ENCODE measurements at regions not wholly inside any gene's neighbourhood (a gene's known extent, or its start where the extent isn't known, plus 50 kb on each side); places are given as distances from the start of the nearest gene placed in this dataset.

DNA sequence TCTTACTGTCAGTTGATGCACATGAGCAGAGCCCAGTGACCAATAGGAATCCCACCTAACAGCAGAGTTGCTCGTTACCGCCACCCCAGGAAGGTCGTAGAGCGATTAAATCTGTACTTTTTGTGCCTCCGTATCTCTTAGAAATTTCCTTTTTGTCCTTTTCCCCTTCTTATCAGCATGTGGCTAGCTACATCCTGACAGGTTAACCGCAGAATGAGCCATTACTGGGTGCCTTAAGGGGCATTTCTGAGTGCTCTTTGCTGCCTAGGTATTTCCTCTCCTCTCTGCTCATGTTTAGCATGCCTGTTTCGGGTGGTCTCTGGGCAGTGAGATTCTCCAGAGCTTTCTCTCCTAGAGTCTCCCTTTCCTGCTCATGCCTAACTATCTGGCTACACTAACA, 530.5 kb downstream of the FAM133A start:
- intact Hi-C loops (cut with micrococcal nuclease; ENCODE audit: unreplicated experiment) = no loop called here
- Histone ChIP-seq H3K36me3 (ENCODE audit: low read depth) (no peaks in the 10 kb centered on the region), H3K9me2 (ENCODE audit: insufficient read depth) (no peaks in the 10 kb centered on the region), H3F3A (ENCODE audit: insufficient read depth, low read depth) (no peaks in the 10 kb centered on the region), H3K27me3 (ENCODE audit: insufficient read depth, low read depth) (no peaks in the 10 kb centered on the region), H3K4me2 (no peak overlapping the region), H3K4me1 (replicated peaks; ENCODE audit: insufficient read depth) (no peaks in the 10 kb centered on the region), H3K79me2 (ENCODE audit: low read depth) (no peaks in the 10 kb centered on the region), H3K27ac (no peak overlapping the region), H3K4me3 (no peak overlapping the region), H4K20me1 (ENCODE audit: insufficient read depth) (no peaks in the 10 kb centered on the region), H2AFZ (no peak overlapping the region), H3K9me3 (ENCODE audit: insufficient read depth, low read depth) (no peaks in the 10 kb centered on the region)
- POLR2A ChIA-PET (ENCODE audit: unreplicated experiment) = no interaction called here
- no peak for DNase-seq
- TF ChIP-seq EZH2 (IDR thresholded peaks at IDR 0.05; ENCODE audit: low read depth) = no peak
- no peak for TF ChIP-seq CTCF (conservative IDR thresholded peaks at IDR 0.05)
- CTCF ChIA-PET = no interaction called here
- no TSS peak for BruUV-seq (replicated peaks)

DNA sequence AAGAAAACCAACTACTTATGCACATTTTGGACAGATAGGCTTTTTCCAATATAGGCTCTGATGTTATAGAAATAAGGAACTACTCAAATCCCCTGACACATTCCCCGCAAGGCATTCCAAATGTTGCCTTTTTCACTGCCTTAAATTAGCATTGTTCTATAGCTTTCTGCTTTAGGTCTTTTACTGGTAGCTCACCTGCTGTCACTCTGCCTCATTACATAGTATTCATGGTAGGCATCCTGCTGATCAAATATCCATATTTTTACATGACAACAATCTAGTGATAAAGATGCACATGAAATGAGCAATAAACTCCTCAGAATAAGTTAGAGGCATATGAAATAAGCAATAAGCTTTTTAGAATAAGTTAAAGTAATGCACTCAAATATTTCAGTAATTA, 542.7 kb downstream of the FAM133A start:
- Histone ChIP-seq H3K36me3 (ENCODE audit: low read depth) (no peaks in the 10 kb centered on the region), H3F3A (ENCODE audit: insufficient read depth, low read depth) (no peaks in the 10 kb centered on the region), H3K4me1 (replicated peaks; ENCODE audit: insufficient read depth) (no peaks in the 10 kb centered on the region), H4K20me1 (ENCODE audit: insufficient read depth) (no peaks in the 10 kb centered on the region), H2AFZ (no peak overlapping the region), H3K79me2 (ENCODE audit: low read depth) (no peaks in the 10 kb centered on the region), H3K4me2 (no peak overlapping the region), H3K9me2 (ENCODE audit: insufficient read depth) (no peaks in the 10 kb centered on the region), H3K9me3 (ENCODE audit: insufficient read depth, low read depth) (no peaks in the 10 kb centered on the region), H3K4me3 (no peak overlapping the region), H3K27me3 (ENCODE audit: insufficient read depth, low read depth) (no peaks in the 10 kb centered on the region), H3K27ac (no peak overlapping the region)
- no peak for DNase-seq
- intact Hi-C loops (cut with micrococcal nuclease; ENCODE audit: unreplicated experiment) = no loop called here
- BruUV-seq (replicated peaks) = no TSS peak
- CTCF ChIA-PET = no interaction called here
- no peak for TF ChIP-seq CTCF (conservative IDR thresholded peaks at IDR 0.05)
- no peak for TF ChIP-seq EZH2 (IDR thresholded peaks at IDR 0.05; ENCODE audit: low read depth)
- POLR2A ChIA-PET (ENCODE audit: unreplicated experiment) = no interaction called here

GRCh38 chrX:94252211-94252610, 578.2 kb downstream of the FAM133A start:
- no peaks in the 10 kb centered on the region for H3K9me3 ChIP-seq (ENCODE audit: insufficient read depth, low read depth)
- no peak for DNase-seq
- H4K20me1 ChIP-seq (ENCODE audit: insufficient read depth) = no peaks in the 10 kb centered on the region
- no TSS peak for BruUV-seq (replicated peaks)
- no peaks in the 10 kb centered on the region for H3F3A ChIP-seq (ENCODE audit: insufficient read depth, low read depth)
- H3K4me3 ChIP-seq = no peak overlapping the region
- TF ChIP-seq EZH2 (IDR thresholded peaks at IDR 0.05; ENCODE audit: low read depth) (no peak), CTCF (conservative IDR thresholded peaks at IDR 0.05) (no peak)
- ChIA-PET POLR2A (ENCODE audit: unreplicated experiment) (no interaction called here), CTCF (no interaction called here)
- no peaks in the 10 kb centered on the region for H3K36me3 ChIP-seq (ENCODE audit: low read depth)
- H3K4me2 ChIP-seq = no peak overlapping the region
- no peaks in the 10 kb centered on the region for H3K27me3 ChIP-seq (ENCODE audit: insufficient read depth, low read depth)
- H3K9me2 ChIP-seq (ENCODE audit: insufficient read depth) = no peaks in the 10 kb centered on the region
- no peak overlapping the region for H2AFZ ChIP-seq
- intact Hi-C loops (cut with micrococcal nuclease; ENCODE audit: unreplicated experiment) = no loop called here
- H3K27ac ChIP-seq = no peak overlapping the region
- no peaks in the 10 kb centered on the region for H3K79me2 ChIP-seq (ENCODE audit: low read depth)
- no peaks in the 10 kb centered on the region for H3K4me1 ChIP-seq (replicated peaks; ENCODE audit: insufficient read depth)

All from PC-9 (cell line).